ENCODE measurements at regions not wholly inside any gene's neighbourhood (a gene's known extent, or its start where the extent isn't known, plus 50 kb on each side); places are given as distances from the start of the nearest gene placed in this dataset.

DNA sequence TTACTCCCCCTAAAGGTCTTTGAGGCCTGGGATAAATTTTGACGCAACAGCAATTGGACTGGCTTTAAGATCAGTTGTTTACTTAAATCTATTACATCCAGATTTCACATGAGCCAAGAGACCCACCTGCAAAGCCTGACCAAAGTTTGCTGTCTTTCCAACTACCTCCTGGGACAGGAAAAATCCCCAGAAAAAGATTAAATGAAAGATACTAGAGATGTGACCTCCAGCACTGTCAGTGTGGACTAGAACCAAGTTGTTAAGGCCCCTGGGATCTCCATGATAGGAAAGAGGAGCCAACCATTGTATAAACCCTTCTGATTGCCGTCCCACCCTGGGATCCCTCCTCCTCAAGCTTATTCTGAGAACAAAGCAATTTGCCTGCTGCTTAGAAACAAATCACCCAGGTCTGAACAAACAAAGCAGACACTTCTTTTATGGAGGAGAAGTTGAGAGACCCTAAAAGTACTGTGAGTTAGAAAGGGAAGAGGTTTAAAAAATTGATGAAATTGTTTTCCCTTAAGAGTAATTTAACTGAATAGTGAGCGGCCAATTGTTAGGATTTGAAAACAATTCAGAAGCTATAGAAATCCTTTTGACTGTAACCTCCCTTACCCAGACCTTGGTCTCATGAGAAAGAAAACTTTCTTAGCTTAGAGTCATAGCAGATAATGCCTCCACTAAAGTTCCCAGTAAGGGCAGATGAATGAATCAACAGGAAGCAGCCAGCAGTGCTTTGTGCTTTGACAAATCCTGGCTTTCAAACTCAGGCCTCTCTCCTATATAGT is 255.2 kb downstream of the TMEM167A start:
- Histone ChIP-seq H3K9me3 (ENCODE audit: control insufficient read depth in 2 of 3, low read length in 3 of 3) (no peaks in the 10 kb centered on the region), H3K36me3 (ENCODE audit: control insufficient read depth in 2 of 3, insufficient read depth in 3 of 3, low read length in 3 of 3) (no peaks in the 10 kb centered on the region), H3K4me1 (ENCODE audit: control insufficient read depth in 2 of 2, insufficient read depth in 2 of 2, low read length in 2 of 2) (no peaks in the 10 kb centered on the region), H3K27ac (ENCODE audit: low read depth, low read length) (no peak overlapping the region), H3K27me3 (ENCODE audit: control insufficient read depth in 2 of 2, insufficient read depth in 2 of 2, low read length in 2 of 2) (no peaks in the 10 kb centered on the region), H3K4me3 (ENCODE audit: low read length) (no peak overlapping the region)
- H3K4me1 Mint-ChIP-seq, result peaks cover 0 to 4% (median 0%) of the 10 kb centered on the region in 7 donors
- H3K27me3 Mint-ChIP-seq, result peaks cover 0 to 5% (median 0%) of the 10 kb centered on the region in 5 donors
- no peak overlapping the region for H3K27ac Mint-ChIP-seq
- POLR2A ChIA-PET, result no interaction called here
- H3K9me3 Mint-ChIP-seq, result peaks cover 0 to 3% (median 0%) of the 10 kb centered on the region in 11 donors
- ATAC-seq, result no peak
- no peaks in the 10 kb centered on the region for H3K36me3 Mint-ChIP-seq
- no peak overlapping the region for H3K4me3 Mint-ChIP-seq
- CTCF ChIA-PET, result no interaction called here
- DNase-seq, result no peak
- intact Hi-C loops (cut with micrococcal nuclease), result no loop called here

DNA sequence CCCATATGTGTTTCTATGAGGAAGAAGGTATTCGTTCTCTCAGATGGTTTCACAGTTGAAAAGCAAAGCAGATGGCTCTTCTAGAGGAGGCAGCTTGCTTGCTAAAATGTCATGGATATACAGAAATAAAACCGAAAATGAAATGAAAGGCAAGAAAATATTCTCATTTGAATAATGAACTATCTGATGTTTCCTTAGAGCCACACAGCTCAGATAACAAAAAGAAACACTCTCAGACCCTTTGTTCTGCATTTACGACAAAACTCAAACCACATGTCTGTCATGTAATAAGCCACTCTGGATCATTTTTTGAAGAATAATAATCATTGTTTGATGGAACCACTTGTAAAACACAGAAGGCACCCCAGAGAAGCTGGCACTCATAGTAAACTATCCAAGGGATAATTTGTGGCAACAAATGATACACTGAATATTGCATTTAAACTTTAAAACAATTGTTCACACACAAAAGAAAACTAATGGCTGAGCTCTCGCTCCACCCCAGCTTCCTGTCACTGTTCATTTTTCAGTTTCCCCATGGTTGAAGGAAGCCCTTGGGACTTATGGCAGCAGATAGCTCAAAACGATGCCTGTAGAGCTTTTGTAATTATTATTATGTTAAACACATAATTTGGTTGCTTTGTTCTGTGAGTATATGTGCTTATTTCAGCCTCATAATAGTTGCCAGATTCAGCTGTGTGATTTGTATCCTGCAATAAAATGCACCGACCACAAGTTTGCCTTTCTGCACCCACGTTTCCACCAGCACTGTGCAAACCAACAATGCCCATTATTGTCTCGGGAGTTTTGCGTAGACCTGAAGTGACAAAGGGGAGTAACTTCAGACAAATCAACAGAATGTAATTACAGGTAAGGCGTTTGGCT is 256.0 kb downstream of the TMEM167A start:
- Mint-ChIP-seq H3K4me3 (peak overlapping the region in 5 of 10 donors; percentile 14 to 42 (median 27)), H3K36me3 (no peaks in the 10 kb centered on the region), H3K27ac (peak overlapping the region in 1 of 9 donors; percentile 73), H3K9me3 (peaks cover 0 to 3% (median 0%) of the 10 kb centered on the region in 11 donors), H3K27me3 (peaks cover 0 to 5% (median 0%) of the 10 kb centered on the region in 5 donors), H3K4me1 (peaks cover 0 to 4% (median 0%) of the 10 kb centered on the region in 7 donors)
- DNase-seq, result no peak
- ATAC-seq, result no peak
- Histone ChIP-seq H3K36me3 (ENCODE audit: control insufficient read depth in 2 of 3, insufficient read depth in 3 of 3, low read length in 3 of 3) (no peaks in the 10 kb centered on the region), H3K9me3 (ENCODE audit: control insufficient read depth in 2 of 3, low read length in 3 of 3) (no peaks in the 10 kb centered on the region), H3K27ac (ENCODE audit: low read depth, low read length) (no peak overlapping the region), H3K4me3 (ENCODE audit: low read length) (no peak overlapping the region), H3K27me3 (ENCODE audit: control insufficient read depth in 2 of 2, insufficient read depth in 2 of 2, low read length in 2 of 2) (no peaks in the 10 kb centered on the region), H3K4me1 (ENCODE audit: control insufficient read depth in 2 of 2, insufficient read depth in 2 of 2, low read length in 2 of 2) (no peaks in the 10 kb centered on the region)
- ChIA-PET POLR2A (no interaction called here), CTCF (no interaction called here)
- intact Hi-C loops (cut with micrococcal nuclease), result no loop called here

DNA sequence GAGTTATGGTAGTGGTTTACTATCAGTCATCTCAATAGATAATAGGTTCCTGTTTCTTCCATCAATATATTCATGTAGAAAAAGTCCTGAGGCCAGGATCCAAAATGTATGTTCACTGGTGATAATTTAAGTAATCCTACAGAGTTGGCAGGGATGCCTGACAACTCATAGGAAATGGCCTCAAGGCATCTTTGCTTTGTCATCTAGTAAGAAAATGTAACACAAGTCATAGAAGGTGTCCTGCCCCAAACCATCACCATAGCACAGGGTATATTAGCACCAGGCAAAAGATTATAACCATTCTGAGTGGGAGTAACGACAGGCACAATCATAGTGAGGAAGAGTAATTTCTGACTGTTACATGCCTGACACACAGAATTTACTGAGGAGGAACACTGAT is 257.0 kb downstream of the TMEM167A start:
- no peaks in the 10 kb centered on the region for H3K27me3 ChIP-seq (ENCODE audit: control insufficient read depth in 2 of 2, insufficient read depth in 2 of 2, low read length in 2 of 2)
- ChIA-PET POLR2A (no interaction called here), CTCF (no interaction called here)
- Mint-ChIP-seq H3K27me3 (peaks cover 0 to 5% (median 0%) of the 10 kb centered on the region in 5 donors), H3K27ac (no peak overlapping the region), H3K36me3 (no peaks in the 10 kb centered on the region), H3K4me1 (peaks cover 0 to 4% (median 0%) of the 10 kb centered on the region in 7 donors), H3K4me3 (peak overlapping the region in 1 of 10 donors; percentile 4), H3K9me3 (peaks cover 0 to 2% (median 0%) of the 10 kb centered on the region in 11 donors)
- no peaks in the 10 kb centered on the region for H3K4me1 ChIP-seq (ENCODE audit: control insufficient read depth in 2 of 2, insufficient read depth in 2 of 2, low read length in 2 of 2)
- intact Hi-C loops (cut with micrococcal nuclease), result no loop called here
- no peak for DNase-seq
- no peak overlapping the region for H3K4me3 ChIP-seq (ENCODE audit: low read length)
- ATAC-seq, result no peak
- no peaks in the 10 kb centered on the region for H3K9me3 ChIP-seq (ENCODE audit: control insufficient read depth in 2 of 3, low read length in 3 of 3)
- H3K27ac ChIP-seq (ENCODE audit: low read depth, low read length), result no peak overlapping the region
- H3K36me3 ChIP-seq (ENCODE audit: control insufficient read depth in 2 of 3, insufficient read depth in 3 of 3, low read length in 3 of 3), result no peaks in the 10 kb centered on the region

DNA sequence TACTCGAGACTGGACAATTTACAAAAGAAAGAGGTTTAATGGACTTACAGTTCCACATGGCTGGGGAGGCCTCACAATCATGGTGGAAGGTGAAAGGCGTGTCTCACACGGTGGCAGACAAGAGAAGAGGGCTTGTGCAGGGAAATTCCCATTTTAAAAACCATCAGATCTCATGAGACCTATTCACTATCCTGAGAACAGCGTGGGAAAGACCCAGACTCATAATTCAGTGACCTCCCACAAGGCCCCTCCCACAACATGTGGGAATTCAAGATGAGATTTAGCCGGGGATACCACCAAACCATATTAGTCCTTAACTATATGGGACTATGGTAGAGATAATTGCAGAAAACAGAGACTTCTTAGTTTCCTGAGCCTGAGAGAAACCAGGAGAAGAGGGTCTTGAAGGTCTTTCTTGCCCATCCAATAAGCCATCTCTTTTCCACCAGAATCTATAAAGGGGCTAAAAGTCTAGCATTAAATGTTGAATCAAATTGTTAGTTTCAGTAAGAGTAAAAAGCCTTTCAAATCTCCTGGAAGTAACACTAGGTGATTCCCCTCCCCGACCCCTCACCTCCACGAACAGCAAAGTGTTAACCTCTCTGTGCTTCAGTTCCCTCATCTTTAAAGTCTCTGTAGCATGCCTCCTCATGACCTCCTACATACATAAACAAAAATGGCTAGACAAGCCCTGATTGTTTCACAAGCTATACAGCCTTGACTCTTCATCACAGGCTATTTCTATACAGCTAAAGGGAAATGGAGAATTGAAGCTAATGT is 259.1 kb downstream of the TMEM167A start:
- no peaks in the 10 kb centered on the region for H3K36me3 ChIP-seq (ENCODE audit: control insufficient read depth in 2 of 3, insufficient read depth in 3 of 3, low read length in 3 of 3)
- H3K9me3 ChIP-seq (ENCODE audit: control insufficient read depth in 2 of 3, low read length in 3 of 3), result no peaks in the 10 kb centered on the region
- Mint-ChIP-seq H3K4me3 (no peak overlapping the region), H3K27me3 (peaks cover 0 to 5% (median 0%) of the 10 kb centered on the region in 5 donors), H3K9me3 (peaks cover 0 to 2% (median 0%) of the 10 kb centered on the region in 11 donors), H3K27ac (no peak overlapping the region), H3K4me1 (peaks cover 0 to 4% (median 0%) of the 10 kb centered on the region in 7 donors), H3K36me3 (no peaks in the 10 kb centered on the region)
- intact Hi-C loops (cut with micrococcal nuclease), result no loop called here
- no peaks in the 10 kb centered on the region for H3K27me3 ChIP-seq (ENCODE audit: control insufficient read depth in 2 of 2, insufficient read depth in 2 of 2, low read length in 2 of 2)
- no peaks in the 10 kb centered on the region for H3K4me1 ChIP-seq (ENCODE audit: control insufficient read depth in 2 of 2, insufficient read depth in 2 of 2, low read length in 2 of 2)
- CTCF ChIA-PET, result interaction anchor here (0.6 kb wide), 1 partner anchor 91 kb away, joined by 3 read pairs; no protein-coding TSS in a partner anchor
- ATAC-seq, result no peak
- POLR2A ChIA-PET, result no interaction called here
- no peak overlapping the region for H3K27ac ChIP-seq (ENCODE audit: low read depth, low read length)
- DNase-seq, result no peak
- H3K4me3 ChIP-seq (ENCODE audit: low read length), result no peak overlapping the region

DNA sequence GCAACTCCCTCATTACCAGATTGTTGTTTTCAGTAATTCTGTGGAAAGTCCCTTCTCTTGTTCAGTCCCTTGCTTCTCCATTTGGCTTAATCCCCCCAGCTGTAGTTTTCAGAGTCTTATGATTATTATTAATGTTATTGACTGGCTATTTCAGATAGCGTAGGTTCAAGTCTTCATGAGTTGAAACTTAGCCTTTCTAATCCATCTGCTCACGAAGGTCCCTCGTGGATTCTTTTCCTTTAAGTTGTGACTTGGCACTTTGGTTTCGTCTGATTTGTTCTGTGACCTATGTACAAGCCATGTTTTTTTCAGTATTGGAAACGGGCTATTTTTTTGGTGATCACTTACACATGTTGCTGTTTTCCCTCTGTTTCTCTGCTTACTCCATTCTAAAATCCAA is 260.3 kb downstream of the TMEM167A start:
- ChIA-PET POLR2A (no interaction called here), CTCF (interaction anchor here (0.6 kb wide), 1 partner anchor 444 kb away, joined by 3 read pairs; no protein-coding TSS in a partner anchor)
- H3K4me3 ChIP-seq (ENCODE audit: low read length), result no peak overlapping the region
- H3K4me1 ChIP-seq (ENCODE audit: control insufficient read depth in 2 of 2, insufficient read depth in 2 of 2, low read length in 2 of 2), result no peaks in the 10 kb centered on the region
- no peaks in the 10 kb centered on the region for H3K9me3 ChIP-seq (ENCODE audit: control insufficient read depth in 2 of 3, low read length in 3 of 3)
- DNase-seq (no peak), ATAC-seq (no peak)
- intact Hi-C loops (cut with micrococcal nuclease), result no loop called here
- H3K9me3 Mint-ChIP-seq, result peaks cover 0 to 2% (median 0%) of the 10 kb centered on the region in 11 donors
- no peak overlapping the region for H3K27ac ChIP-seq (ENCODE audit: low read depth, low read length)
- H3K36me3 Mint-ChIP-seq, result no peaks in the 10 kb centered on the region
- H3K27ac Mint-ChIP-seq, result no peak overlapping the region
- H3K27me3 ChIP-seq (ENCODE audit: control insufficient read depth in 2 of 2, insufficient read depth in 2 of 2, low read length in 2 of 2), result no peaks in the 10 kb centered on the region
- no peaks in the 10 kb centered on the region for H3K36me3 ChIP-seq (ENCODE audit: control insufficient read depth in 2 of 3, insufficient read depth in 3 of 3, low read length in 3 of 3)
- no peak overlapping the region for H3K4me3 Mint-ChIP-seq
- peaks cover 0 to 5% (median 0%) of the 10 kb centered on the region in 5 donors for H3K27me3 Mint-ChIP-seq
- peaks cover 0 to 4% (median 0%) of the 10 kb centered on the region in 7 donors for H3K4me1 Mint-ChIP-seq

DNA sequence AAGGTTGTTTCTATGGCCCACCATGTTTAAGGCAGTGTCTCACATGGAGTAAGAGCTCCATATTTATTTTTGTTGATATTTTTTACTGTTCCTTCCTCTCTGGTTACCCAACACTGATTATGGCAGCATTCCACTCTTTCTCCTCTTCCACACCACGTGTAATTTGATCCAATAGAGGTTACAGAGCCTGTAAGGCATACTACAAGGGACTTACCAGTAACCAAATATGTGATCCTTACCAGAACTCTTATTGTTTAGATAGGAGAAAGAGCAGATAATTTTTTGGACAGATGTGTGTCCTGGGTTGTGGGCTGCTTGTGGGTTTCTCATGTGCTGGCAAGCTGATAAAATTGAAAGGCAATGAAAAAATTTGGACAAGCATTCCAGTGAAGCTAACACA is 261.3 kb downstream of the TMEM167A start:
- ATAC-seq, result no peak
- H3K4me3 Mint-ChIP-seq, result no peak overlapping the region
- Histone ChIP-seq H3K4me3 (ENCODE audit: low read length) (no peak overlapping the region), H3K27ac (ENCODE audit: low read depth, low read length) (no peak overlapping the region), H3K36me3 (ENCODE audit: control insufficient read depth in 2 of 3, insufficient read depth in 3 of 3, low read length in 3 of 3) (no peaks in the 10 kb centered on the region), H3K9me3 (ENCODE audit: control insufficient read depth in 2 of 3, low read length in 3 of 3) (no peaks in the 10 kb centered on the region), H3K27me3 (ENCODE audit: control insufficient read depth in 2 of 2, insufficient read depth in 2 of 2, low read length in 2 of 2) (no peaks in the 10 kb centered on the region), H3K4me1 (ENCODE audit: control insufficient read depth in 2 of 2, insufficient read depth in 2 of 2, low read length in 2 of 2) (no peaks in the 10 kb centered on the region)
- H3K36me3 Mint-ChIP-seq, result no peaks in the 10 kb centered on the region
- H3K9me3 Mint-ChIP-seq, result peaks cover 0 to 2% (median 0%) of the 10 kb centered on the region in 11 donors
- no peak for DNase-seq
- H3K27me3 Mint-ChIP-seq, result peaks cover 0 to 5% (median 0%) of the 10 kb centered on the region in 5 donors
- intact Hi-C loops (cut with micrococcal nuclease), result no loop called here
- peaks cover 0 to 1% (median 0%) of the 10 kb centered on the region in 7 donors for H3K4me1 Mint-ChIP-seq
- ChIA-PET CTCF (no interaction called here), POLR2A (no interaction called here)
- H3K27ac Mint-ChIP-seq, result no peak overlapping the region
